Progenitor cell of endocrine pancreas (in vitro differentiated cells): ENCODE measurements at regions not wholly inside any gene's neighbourhood (a gene's known extent, or its start where the extent isn't known, plus 50 kb on each side); places are given as distances from the start of the nearest gene placed in this dataset.
"Not testable (repeated sequence)": the region's sequence is repeated elsewhere in the genome, so short reads cannot be mapped to it uniquely, and the experiment has no call there.

ENCODE experiments used
- DNase-seq: peaks from one replicate; pipeline ENCODE4 v3.0.0; 2021; ENCODE audit warnings: low spot score; ENCODE audit not compliant: unreplicated experiment
- H3K27ac Mint-ChIP-seq: 2 replicates; pipeline ENCODE4 v1.8.0; 2021; ENCODE audit warnings: mild to moderate bottlenecking, moderate library complexity, mixed read lengths
- H3K27me3 Mint-ChIP-seq: 2 replicates; pipeline ENCODE4 v1.8.0; 2021; ENCODE audit warnings: mixed read lengths
- H3K36me3 Mint-ChIP-seq: 2 replicates; pipeline ENCODE4 v1.8.0; 2022; ENCODE audit warnings: mixed read lengths; ENCODE audit not compliant: insufficient read depth
- H3K4me1 Mint-ChIP-seq: 2 replicates; pipeline ENCODE4 v1.8.0; 2021; ENCODE audit warnings: low read depth, mixed read lengths
- H3K4me3 Mint-ChIP-seq: 2 replicates; pipeline ENCODE4 v1.8.0; 2021; ENCODE audit warnings: low read depth, mild to moderate bottlenecking, moderate library complexity, mixed read lengths
- H3K9me3 Mint-ChIP-seq: 2 replicates; pipeline ENCODE4 v1.8.0; 2021; ENCODE audit warnings: low read depth, mixed read lengths
- CTCF ChIP-seq: fragments of 200-600 bp; sonication (generic); IDR thresholded peaks from one replicate; pipeline ENCODE4 v1.5.0; 2021; ENCODE audit warnings: antibody characterized with exemption, mild to moderate bottlenecking; ENCODE audit not compliant: unreplicated experiment

- H3K27me3 Mint-ChIP-seq = no peaks in the 10 kb centered on the region
- no peaks in the 10 kb centered on the region for H3K36me3 Mint-ChIP-seq
- no peaks in the 10 kb centered on the region for H3K4me1 Mint-ChIP-seq
- no peak for DNase-seq
- no peaks in the 10 kb centered on the region for H3K9me3 Mint-ChIP-seq
- no peak for TF ChIP-seq CTCF
- H3K4me3 Mint-ChIP-seq = no peak overlapping the region
- H3K27ac Mint-ChIP-seq = no peak overlapping the region
Measured at GRCh38 chr6:2597991-2598390, 152.7 kb downstream of the MYLK4 start.

- H3K4me3 Mint-ChIP-seq, H3K36me3 Mint-ChIP-seq, H3K27ac Mint-ChIP-seq, H3K4me1 Mint-ChIP-seq, H3K9me3 Mint-ChIP-seq, H3K27me3 Mint-ChIP-seq, DNase-seq: not testable (repeated sequence)
Measured at GRCh38 chr6:2597457-2597856, 153.3 kb downstream of the MYLK4 start.

GRCh38 chr6:2596222-2596621 lies 154.5 kb downstream of the MYLK4 start:
- H3K4me1 Mint-ChIP-seq = no peaks in the 10 kb centered on the region
- DNase-seq = no peak
- H3K27me3 Mint-ChIP-seq = no peaks in the 10 kb centered on the region
- peak; percentile 61 for TF ChIP-seq CTCF
- no peak overlapping the region for H3K4me3 Mint-ChIP-seq
- no peak overlapping the region for H3K27ac Mint-ChIP-seq
- H3K9me3 Mint-ChIP-seq = no peaks in the 10 kb centered on the region
- H3K36me3 Mint-ChIP-seq = no peaks in the 10 kb centered on the region

GRCh38 chr6:2594868-2595267 lies 155.9 kb downstream of the MYLK4 start:
- Mint-ChIP-seq H3K4me3 (no peak overlapping the region), H3K4me1 (peaks cover 5% of the 10 kb centered on the region), H3K9me3 (no peaks in the 10 kb centered on the region), H3K36me3 (no peaks in the 10 kb centered on the region), H3K27me3 (no peaks in the 10 kb centered on the region), H3K27ac (no peak overlapping the region)
- TF ChIP-seq CTCF = no peak
- no peak for DNase-seq

- Mint-ChIP-seq H3K4me3 (no peak overlapping the region), H3K27me3 (no peaks in the 10 kb centered on the region)
Measured at GRCh38 chr6:2593167-2593566, 157.6 kb downstream of the MYLK4 start.

More at GRCh38 chr6:2593167-2593566, 157.6 kb downstream of the MYLK4 start:
- DNase-seq = no peak
- Mint-ChIP-seq H3K36me3 (peaks cover 2% of the 10 kb centered on the region), H3K4me1 (peaks cover 5% of the 10 kb centered on the region), H3K9me3 (peaks cover 8% of the 10 kb centered on the region), H3K27ac (no peak overlapping the region)
- no peak for TF ChIP-seq CTCF
